ENCODE measurements at regions not wholly inside any gene's neighbourhood (a gene's known extent, or its start where the extent isn't known, plus 50 kb on each side); places are given as distances from the start of the nearest gene placed in this dataset.

- DNase-seq: no peak
Observed at GRCh38 chr15:88403351-88403791, 63.8 kb downstream of the MRPL46 start.

GRCh38 chr15:88401996-88402656, 65.1 kb downstream of the MRPL46 start:
- no peak for DNase-seq

- DNase-seq: no peak
Observed at GRCh38 chr15:88401251-88401995, 65.8 kb downstream of the MRPL46 start.

- DNase-seq: no peak
Observed at GRCh38 chr15:88400591-88401250, 66.5 kb downstream of the MRPL46 start.

GRCh38 chr15:88400084-88400483, 67.1 kb downstream of the MRPL46 start:
- DNase-seq: no peak

GRCh38 chr15:88399021-88399685, 68.0 kb downstream of the MRPL46 start:
- no peak for DNase-seq

GRCh38 chr15:88398011-88398410, 69.2 kb downstream of the MRPL46 start:
- no peak for DNase-seq

- DNase-seq: no peak
Observed at GRCh38 chr15:88397506-88397905, 69.7 kb downstream of the MRPL46 start.

- no peak for DNase-seq
Observed at GRCh38 chr15:88395872-88396781, 71.1 kb downstream of the MRPL46 start.

- DNase-seq: no peak
Observed at GRCh38 chr15:88395241-88395640, 71.9 kb downstream of the MRPL46 start.

GRCh38 chr15:88394553-88395145, 72.5 kb downstream of the MRPL46 start:
- no peak for DNase-seq

GRCh38 chr15:88393719-88394519, 73.3 kb downstream of the MRPL46 start:
- peak; percentile 15 for DNase-seq

- DNase-seq: no peak
Observed at GRCh38 chr15:88391700-88392099, 75.5 kb downstream of the MRPL46 start.

- DNase-seq: no peak
Observed at GRCh38 chr15:88391006-88391405, 76.2 kb downstream of the MRPL46 start.

- no peak for DNase-seq
Observed at GRCh38 chr15:88390164-88390901, 76.9 kb downstream of the MRPL46 start.

- no peak for DNase-seq
Observed at GRCh38 chr15:88389120-88389519, 78.1 kb downstream of the MRPL46 start.

GRCh38 chr15:88388686-88389085, 78.5 kb downstream of the MRPL46 start:
- no peak for DNase-seq

- peak; percentile 76 for DNase-seq
Observed at GRCh38 chr15:88385078-88385700, 82.0 kb downstream of the MRPL46 start.

- DNase-seq: no peak
Observed at GRCh38 chr15:88383354-88383753, 83.8 kb downstream of the MRPL46 start.

GRCh38 chr15:88382482-88382983, 84.7 kb downstream of the MRPL46 start:
- DNase-seq: no peak
